ENCODE measurements at regions not wholly inside any gene's neighbourhood (a gene's known extent, or its start where the extent isn't known, plus 50 kb on each side); places are given as distances from the start of the nearest gene placed in this dataset.
A peak's percentile ranks its signal among the peaks of the same experiment; 100 is the strongest.

DNA sequence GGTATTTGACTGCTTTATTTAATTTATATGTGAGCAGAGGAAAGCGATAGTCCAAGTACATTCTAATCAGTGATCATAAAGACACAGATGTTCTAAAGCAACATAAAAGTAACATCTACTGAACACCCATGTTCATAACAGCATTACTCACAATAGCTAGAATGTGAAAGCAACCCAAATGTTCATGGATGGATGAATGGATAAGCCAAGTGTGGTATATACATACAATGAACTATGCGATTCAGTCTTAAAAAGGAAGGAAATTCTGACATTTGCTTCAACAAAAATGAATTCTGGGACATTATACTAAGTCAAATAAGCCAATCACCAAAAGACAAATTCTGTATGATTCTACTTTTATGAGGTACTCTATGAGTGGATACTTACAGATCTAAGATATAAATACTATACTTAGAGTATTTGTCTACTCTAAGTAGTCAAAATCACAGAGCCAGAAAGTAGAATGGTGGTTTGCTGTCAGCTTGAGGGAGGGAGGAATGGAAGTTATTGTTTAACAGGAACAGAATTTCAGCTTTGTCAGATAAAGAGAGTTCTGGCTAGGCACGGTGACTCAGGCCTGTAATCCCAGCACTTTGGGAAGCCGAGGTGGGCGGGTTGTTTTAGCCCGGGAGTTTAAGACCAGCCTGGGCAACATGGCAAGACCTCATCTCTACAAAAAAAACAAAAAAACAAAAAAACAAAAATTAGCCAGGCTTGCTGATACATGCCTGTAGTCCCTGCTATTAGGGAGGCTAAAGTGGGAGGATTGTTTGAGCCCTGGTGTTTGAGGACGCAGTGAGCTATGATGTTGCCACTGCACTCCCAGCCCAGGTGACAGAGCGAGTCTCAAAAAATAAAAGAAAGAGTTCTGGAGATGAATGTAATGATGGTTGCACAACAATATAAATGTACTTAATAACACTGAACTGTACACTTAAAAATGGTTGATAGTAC, 79.7 kb upstream of the ARHGAP29 start:
- POLR2A ChIA-PET, result interaction anchor here (0.9 to 2.3 kb wide), 10 partner anchors 9 to 283 kb away, joined by 3 to 11 read pairs (median 5); partner anchors contain the start of gene ARHGAP29
- ATAC-seq, result peak; percentile 88
- TF ChIP-seq, protein P1, sequence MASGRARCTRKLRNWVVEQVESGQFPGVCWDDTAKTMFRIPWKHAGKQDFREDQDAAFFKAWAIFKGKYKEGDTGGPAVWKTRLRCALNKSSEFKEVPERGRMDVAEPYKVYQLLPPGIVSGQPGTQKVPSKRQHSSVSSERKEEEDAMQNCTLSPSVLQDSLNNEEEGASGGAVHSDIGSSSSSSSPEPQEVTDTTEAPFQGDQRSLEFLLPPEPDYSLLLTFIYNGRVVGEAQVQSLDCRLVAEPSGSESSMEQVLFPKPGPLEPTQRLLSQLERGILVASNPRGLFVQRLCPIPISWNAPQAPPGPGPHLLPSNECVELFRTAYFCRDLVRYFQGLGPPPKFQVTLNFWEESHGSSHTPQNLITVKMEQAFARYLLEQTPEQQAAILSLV (CRISPR knock-in tag; IDR thresholded peaks at IDR 0.05; ENCODE audit: borderline replicate concordance), result no peak
- TF ChIP-seq PITX1 (CRISPR knock-in tag; IDR thresholded peaks at IDR 0.05) (peak; percentile 64; the same call in 1 of the 2 replicates), RXRB (CRISPR knock-in tag; IDR thresholded peaks at IDR 0.05; ENCODE audit: borderline replicate concordance) (0 out of 2 replicates have a peak, but pooled peaks have one; percentile 6), ZNF350 (CRISPR knock-in tag; IDR thresholded peaks at IDR 0.05; ENCODE audit: borderline replicate concordance, low read depth) (no peak), CBFB (CRISPR knock-in tag; IDR thresholded peaks at IDR 0.05) (no peak), NR2F6 (IDR thresholded peaks at IDR 0.05) (no peak; the same call in 1 of the 2 replicates), NR2F6 (CRISPR knock-in tag; IDR thresholded peaks at IDR 0.05) (peak; percentile 28; the same call in 1 of the 2 replicates), ZNF768 (CRISPR knock-in tag; IDR thresholded peaks at IDR 0.05) (no peak), ZFP41 (CRISPR knock-in tag; IDR thresholded peaks at IDR 0.05; ENCODE audit: borderline replicate concordance) (no peak), ZNF629 (CRISPR knock-in tag; conservative IDR thresholded peaks at IDR 0.05) (no peak), ZNF136 (CRISPR knock-in tag; IDR thresholded peaks at IDR 0.05; ENCODE audit: low read depth) (no peak), NKX3-1 (CRISPR knock-in tag; IDR thresholded peaks at IDR 0.05) (no peak), ZNF598 (CRISPR knock-in tag; IDR thresholded peaks at IDR 0.05; ENCODE audit: borderline replicate concordance) (no peak), ZNF282 (IDR thresholded peaks at IDR 0.05; ENCODE audit: partially characterized antibody) (no peak), CENPX (CRISPR knock-in tag; IDR thresholded peaks at IDR 0.05) (no peak), ZFP36L2 (CRISPR knock-in tag; IDR thresholded peaks at IDR 0.05) (no peak)
- TF ChIP-seq, protein P2, sequence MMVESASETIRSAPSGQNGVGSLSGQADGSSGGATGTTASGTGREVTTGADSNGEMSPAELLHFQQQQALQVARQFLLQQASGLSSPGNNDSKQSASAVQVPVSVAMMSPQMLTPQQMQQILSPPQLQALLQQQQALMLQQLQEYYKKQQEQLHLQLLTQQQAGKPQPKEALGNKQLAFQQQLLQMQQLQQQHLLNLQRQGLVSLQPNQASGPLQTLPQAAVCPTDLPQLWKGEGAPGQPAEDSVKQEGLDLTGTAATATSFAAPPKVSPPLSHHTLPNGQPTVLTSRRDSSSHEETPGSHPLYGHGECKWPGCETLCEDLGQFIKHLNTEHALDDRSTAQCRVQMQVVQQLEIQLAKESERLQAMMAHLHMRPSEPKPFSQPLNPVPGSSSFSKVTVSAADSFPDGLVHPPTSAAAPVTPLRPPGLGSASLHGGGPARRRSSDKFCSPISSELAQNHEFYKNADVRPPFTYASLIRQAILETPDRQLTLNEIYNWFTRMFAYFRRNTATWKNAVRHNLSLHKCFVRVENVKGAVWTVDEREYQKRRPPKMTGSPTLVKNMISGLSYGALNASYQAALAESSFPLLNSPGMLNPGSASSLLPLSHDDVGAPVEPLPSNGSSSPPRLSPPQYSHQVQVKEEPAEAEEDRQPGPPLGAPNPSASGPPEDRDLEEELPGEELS (CRISPR knock-in tag; IDR thresholded peaks at IDR 0.05), result peak; percentile 27; the same call in 1 of the 2 replicates
- TF ChIP-seq, protein P3, sequence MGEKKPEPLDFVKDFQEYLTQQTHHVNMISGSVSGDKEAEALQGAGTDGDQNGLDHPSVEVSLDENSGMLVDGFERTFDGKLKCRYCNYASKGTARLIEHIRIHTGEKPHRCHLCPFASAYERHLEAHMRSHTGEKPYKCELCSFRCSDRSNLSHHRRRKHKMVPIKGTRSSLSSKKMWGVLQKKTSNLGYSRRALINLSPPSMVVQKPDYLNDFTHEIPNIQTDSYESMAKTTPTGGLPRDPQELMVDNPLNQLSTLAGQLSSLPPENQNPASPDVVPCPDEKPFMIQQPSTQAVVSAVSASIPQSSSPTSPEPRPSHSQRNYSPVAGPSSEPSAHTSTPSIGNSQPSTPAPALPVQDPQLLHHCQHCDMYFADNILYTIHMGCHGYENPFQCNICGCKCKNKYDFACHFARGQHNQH (CRISPR knock-in tag; IDR thresholded peaks at IDR 0.05), result 0 out of 2 replicates have a peak, but pooled peaks have one; percentile 19
- TF ChIP-seq, protein P4, sequence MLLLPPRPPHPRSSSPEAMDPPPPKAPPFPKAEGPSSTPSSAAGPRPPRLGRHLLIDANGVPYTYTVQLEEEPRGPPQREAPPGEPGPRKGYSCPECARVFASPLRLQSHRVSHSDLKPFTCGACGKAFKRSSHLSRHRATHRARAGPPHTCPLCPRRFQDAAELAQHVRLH (CRISPR knock-in tag; IDR thresholded peaks at IDR 0.05; ENCODE audit: borderline replicate concordance, low read depth), result no peak
- TF ChIP-seq, protein P5, sequence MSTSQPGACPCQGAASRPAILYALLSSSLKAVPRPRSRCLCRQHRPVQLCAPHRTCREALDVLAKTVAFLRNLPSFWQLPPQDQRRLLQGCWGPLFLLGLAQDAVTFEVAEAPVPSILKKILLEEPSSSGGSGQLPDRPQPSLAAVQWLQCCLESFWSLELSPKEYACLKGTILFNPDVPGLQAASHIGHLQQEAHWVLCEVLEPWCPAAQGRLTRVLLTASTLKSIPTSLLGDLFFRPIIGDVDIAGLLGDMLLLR (CRISPR knock-in tag; IDR thresholded peaks at IDR 0.05), result no peak

More for the DNA sequence above, 79.7 kb upstream of the ARHGAP29 start:
- Histone ChIP-seq H3K4me2 (ENCODE audit: low read depth, low read length) (peak overlapping the region; percentile 56), H3K27me3 (ENCODE audit: control insufficient read depth in 1 of 2, insufficient read depth in 2 of 2, low read length in 2 of 2) (no peaks in the 10 kb centered on the region), H4K20me1 (ENCODE audit: insufficient read depth, low read length) (no peaks in the 10 kb centered on the region), H3K4me1 (ENCODE audit: insufficient read depth, low read length) (peaks cover 82% of the 10 kb centered on the region), H3K9me3 (ENCODE audit: low read length) (no peaks in the 10 kb centered on the region), H3K27ac (ENCODE audit: extremely low read length, insufficient read depth, low read length) (peak overlapping the region; percentile 60), H2AFZ (ENCODE audit: low read length) (no peak overlapping the region), H3K36me3 (replicated peaks in 1 of 2; ENCODE audit: control insufficient read depth in 1 of 2, insufficient read depth in 2 of 2, low read length in 2 of 2) (no peaks in the 10 kb centered on the region), H3K79me2 (ENCODE audit: insufficient read depth, low read length) (no peaks in the 10 kb centered on the region), H3K9ac (ENCODE audit: insufficient read depth, low read depth, low read length) (0 out of 2 replicates have a peak overlapping the region, but pooled peaks have one; percentile 35), H3K4me3 (replicated peaks in 1 of 3; ENCODE audit: insufficient read depth in 1 of 3, low read depth in 2 of 3, low read length in 3 of 3) (peak overlapping the region in 2 of 3 experiments; percentile 27; a peak in 3 of 6 replicates)
- WGBS (ENCODE audit: low lambda C conversion rate), result 20% methylated on average over 8 of the region's 8 CpGs
- in situ Hi-C loops (cut with HindIII; ENCODE audit: extremely low pct_ligation_motif_present, low pct_unique_long_range_greater_than_20kb) (no loop called here), intact Hi-C loops (cut with micrococcal nuclease; ENCODE audit: unreplicated experiment) (loop anchor here (5.0 kb wide), 1 partner anchor 70 kb away; no protein-coding TSS in a partner anchor)
- DNase-seq (ENCODE audit: low spot score), result peak; percentile 83
- no TSS peak for BruUV-seq (replicated peaks)
- CTCF ChIA-PET (ENCODE audit: low intra/inter-chr PET ratio, low total read pairs), result no interaction called here
- peak; percentile 89 for FAIRE-seq

All from HepG2 (cell line).